Mucosa of rectum (tissue), 2 donors: ENCODE measurements at regions not wholly inside any gene's neighbourhood (a gene's known extent, or its start where the extent isn't known, plus 50 kb on each side); places are given as distances from the start of the nearest gene placed in this dataset.

Source experiments
- H3K27ac ChIP-seq, 2 donors: one replicate each; pipeline ENCODE4 v1.7.0; 2013; ENCODE audit warnings: inconsistent platforms in 2 of 2, low read depth in 2 of 2, low read length in 2 of 2
- H3K27me3 ChIP-seq, 2 donors: one replicate each; pipeline ENCODE4 v1.7.0; 2013; ENCODE audit warnings: low read length in 2 of 2; ENCODE audit not compliant: control insufficient read depth in 2 of 2, insufficient read depth in 2 of 2
- H3K36me3 ChIP-seq, 2 donors: one replicate each; pipeline ENCODE4 v1.7.0; 2013; ENCODE audit warnings: low read length in 2 of 2; ENCODE audit not compliant: control insufficient read depth in 2 of 2, insufficient read depth in 2 of 2
- H3K4me1 ChIP-seq, 2 donors: one replicate each; pipeline ENCODE4 v1.7.0; 2013; ENCODE audit warnings: low read length in 2 of 2, mild to moderate bottlenecking in 1 of 2; ENCODE audit not compliant: control insufficient read depth in 2 of 2, insufficient read depth in 2 of 2
- H3K4me3 ChIP-seq, 2 donors: one replicate each; pipeline ENCODE4 v1.7.0; 2013; ENCODE audit warnings: low read length in 2 of 2
- H3K9ac ChIP-seq, 2 donors: one replicate each; pipeline ENCODE4 v1.7.0; 2013; ENCODE audit warnings: low read length in 2 of 2, low read depth in 1 of 2, mild to moderate bottlenecking in 1 of 2
- H3K9me3 ChIP-seq, 2 donors: one replicate each; pipeline ENCODE4 v1.7.0; 2013; ENCODE audit warnings: low read length in 2 of 2; ENCODE audit not compliant: control insufficient read depth in 2 of 2
- donor health status: healthy.
- donor health status: Normal muscosa, but diverticular disease.

DNA sequence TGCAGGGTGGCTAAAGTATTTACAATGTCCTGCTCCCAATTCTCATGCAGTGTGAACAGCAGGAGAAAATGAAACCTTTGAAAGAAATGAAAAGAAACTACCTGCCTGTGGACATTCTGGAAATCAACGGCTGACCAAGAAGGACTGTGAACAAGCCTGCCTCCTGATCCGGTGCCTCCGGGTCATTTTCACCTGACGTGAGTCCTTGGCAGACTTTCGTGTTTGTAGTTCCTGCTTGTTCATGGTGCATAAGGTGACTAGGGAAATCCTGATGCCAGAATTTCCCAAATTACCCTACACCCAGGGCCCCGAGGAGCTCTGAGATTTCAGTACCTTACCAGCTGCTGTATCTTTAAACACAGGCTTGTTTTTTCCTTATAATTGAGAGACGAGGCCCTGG is 317.5 kb downstream of the TLE1 start:
- Histone ChIP-seq H3K4me3 (no peak overlapping the region), H3K9ac (no peak overlapping the region), H3K36me3 (no peaks in the 10 kb centered on the region), H3K27ac (no peak overlapping the region), H3K4me1 (no peaks in the 10 kb centered on the region), H3K27me3 (no peaks in the 10 kb centered on the region), H3K9me3 (no peaks in the 10 kb centered on the region)

DNA sequence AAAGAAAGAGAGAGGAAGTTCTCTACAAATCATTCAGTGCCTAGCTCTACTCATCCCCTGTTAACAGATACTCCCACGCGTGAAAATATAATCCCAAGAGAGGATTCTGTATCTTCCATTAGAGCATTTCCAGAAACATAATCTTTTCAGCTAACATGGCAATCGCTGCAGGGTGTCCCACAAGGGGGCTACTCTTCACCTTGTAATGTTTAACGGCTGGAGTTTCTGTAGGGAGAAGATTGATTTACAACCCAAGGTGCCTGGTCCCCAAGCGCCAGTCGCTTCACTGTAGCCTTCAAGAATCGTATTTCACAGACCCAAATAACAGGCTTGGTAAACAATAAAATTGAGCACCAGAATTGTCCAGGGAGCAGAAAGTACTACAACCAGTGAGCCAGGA is 318.7 kb downstream of the TLE1 start:
- Histone ChIP-seq H3K36me3 (no peaks in the 10 kb centered on the region), H3K9ac (no peak overlapping the region), H3K4me3 (no peak overlapping the region), H3K27me3 (no peaks in the 10 kb centered on the region), H3K27ac (no peak overlapping the region), H3K4me1 (no peaks in the 10 kb centered on the region), H3K9me3 (no peaks in the 10 kb centered on the region)

DNA sequence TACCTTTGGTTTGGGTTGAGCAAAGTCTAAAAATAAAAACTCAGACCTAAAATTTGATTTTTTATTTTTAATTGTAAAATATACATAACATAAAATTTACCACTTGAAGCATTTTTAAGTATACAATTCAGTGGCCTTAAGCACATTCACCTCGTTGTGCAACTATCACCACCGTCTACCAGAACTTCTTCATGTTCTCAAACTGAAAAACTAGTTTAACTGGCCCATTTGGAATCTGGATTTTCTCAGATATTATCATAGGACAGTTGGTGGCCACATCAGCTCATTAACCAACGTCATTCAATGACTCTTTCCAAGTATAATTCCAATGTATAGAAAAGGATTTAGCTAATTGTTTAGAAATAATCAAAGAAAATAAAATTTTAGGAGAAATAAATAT is 319.3 kb downstream of the TLE1 start:
- Histone ChIP-seq H3K9ac (no peak overlapping the region), H3K4me3 (no peak overlapping the region), H3K27ac (no peak overlapping the region), H3K9me3 (peaks cover 0 to 2% of the 10 kb centered on the region in 2 donors), H3K27me3 (no peaks in the 10 kb centered on the region), H3K36me3 (no peaks in the 10 kb centered on the region), H3K4me1 (no peaks in the 10 kb centered on the region)

DNA sequence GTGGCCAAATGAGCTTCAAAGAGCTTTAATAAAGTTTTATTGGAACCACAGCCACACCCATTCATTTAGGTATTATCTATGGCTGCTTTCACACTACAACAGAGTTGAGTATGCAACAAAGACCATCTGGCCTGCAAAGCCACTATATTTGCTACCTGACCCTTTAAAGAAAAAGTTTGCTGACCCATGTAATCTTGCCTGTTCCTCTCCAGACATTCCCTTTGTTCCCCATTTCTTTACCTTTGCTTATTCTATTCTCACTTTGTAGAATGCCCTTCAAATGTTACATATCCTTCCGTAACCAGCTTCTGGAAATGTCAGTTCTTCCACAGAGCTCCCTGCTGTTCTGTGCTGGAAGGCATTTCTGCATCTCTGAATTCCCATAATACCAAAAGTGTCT is 320.2 kb downstream of the TLE1 start:
- no peaks in the 10 kb centered on the region for H3K27me3 ChIP-seq
- no peaks in the 10 kb centered on the region for H3K4me1 ChIP-seq
- no peak overlapping the region for H3K4me3 ChIP-seq
- no peak overlapping the region for H3K9ac ChIP-seq
- no peak overlapping the region for H3K27ac ChIP-seq
- H3K36me3 ChIP-seq: no peaks in the 10 kb centered on the region
- peaks cover 0 to 2% of the 10 kb centered on the region in 2 donors for H3K9me3 ChIP-seq

DNA sequence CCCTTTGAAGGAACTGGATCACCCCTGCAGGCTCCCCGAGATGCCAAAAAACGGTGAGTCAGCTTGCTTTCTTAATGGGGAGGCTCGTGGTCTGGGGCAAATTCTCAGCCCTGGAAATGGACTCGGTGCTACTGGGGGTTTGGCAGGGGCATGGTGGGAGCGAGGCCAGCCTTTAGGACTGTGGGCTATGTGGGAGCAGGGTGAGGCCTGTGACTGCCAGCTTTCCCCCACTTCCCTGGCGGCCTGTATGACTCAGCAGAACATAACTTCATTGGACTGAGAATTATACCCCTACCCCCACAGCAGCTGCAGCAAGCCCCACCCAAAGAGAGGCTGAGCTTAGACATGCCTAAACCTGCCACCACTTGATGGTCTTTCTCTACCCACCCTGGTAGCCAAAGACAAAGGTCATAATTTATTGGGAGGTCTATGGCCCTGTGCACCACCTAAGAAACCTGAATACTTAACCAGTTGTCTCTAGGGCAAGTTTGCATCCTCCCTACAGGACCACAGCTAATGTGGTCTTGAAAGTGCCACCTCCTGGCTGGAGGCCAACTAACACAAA is 325.3 kb downstream of the TLE1 start:
- Histone ChIP-seq H3K27ac (no peak overlapping the region), H3K9ac (no peak overlapping the region), H3K9me3 (peaks cover 0 to 2% of the 10 kb centered on the region in 2 donors)

DNA sequence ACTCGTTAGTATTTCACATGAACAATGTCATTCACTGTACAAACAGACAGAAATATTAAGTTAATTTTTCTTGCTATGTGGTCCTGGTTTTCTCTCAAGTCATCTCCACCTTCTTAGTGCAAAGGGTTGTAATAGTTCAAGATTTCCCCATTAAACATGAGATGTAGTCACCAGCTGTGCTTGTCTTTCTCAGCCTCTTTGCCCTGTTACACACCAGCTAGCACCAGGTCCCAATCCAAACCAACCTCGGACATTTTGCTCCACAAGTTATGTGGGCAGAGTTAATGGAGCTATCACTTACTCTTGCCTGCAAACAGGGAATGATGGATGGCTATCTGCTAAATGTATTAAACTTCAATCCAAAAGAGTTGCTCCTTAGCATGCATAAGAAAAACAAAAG is 328.1 kb downstream of the TLE1 start:
- Histone ChIP-seq H3K4me1 (no peaks in the 10 kb centered on the region), H3K36me3 (no peaks in the 10 kb centered on the region), H3K9me3 (peaks cover 0 to 2% of the 10 kb centered on the region in 2 donors), H3K4me3 (no peak overlapping the region), H3K27ac (no peak overlapping the region), H3K27me3 (no peaks in the 10 kb centered on the region), H3K9ac (no peak overlapping the region)

More for the DNA sequence above, 325.3 kb downstream of the TLE1 start:
- no peaks in the 10 kb centered on the region for H3K4me1 ChIP-seq
- H3K36me3 ChIP-seq: no peaks in the 10 kb centered on the region
- no peak overlapping the region for H3K4me3 ChIP-seq
- no peaks in the 10 kb centered on the region for H3K27me3 ChIP-seq

DNA sequence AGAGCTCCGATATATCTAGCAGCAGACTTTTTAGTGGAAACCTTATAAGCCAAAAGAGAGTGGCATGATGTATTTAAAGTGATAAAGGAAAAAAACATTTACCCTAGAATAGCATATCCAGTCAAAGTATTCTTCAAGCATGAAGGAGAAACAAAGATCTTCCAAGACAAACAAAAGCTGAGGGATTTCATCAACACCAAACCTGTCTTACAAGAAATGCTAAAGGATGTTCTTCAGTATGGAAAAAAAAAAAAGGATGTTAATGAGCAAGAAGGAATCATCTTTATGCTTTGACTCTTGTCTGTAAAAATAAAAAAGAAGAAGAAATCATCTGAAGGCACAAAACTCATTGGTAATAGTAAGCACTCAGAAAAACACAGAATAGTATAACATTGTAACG is 338.2 kb downstream of the TLE1 start:
- no peaks in the 10 kb centered on the region for H3K36me3 ChIP-seq
- H3K27ac ChIP-seq: no peak overlapping the region
- H3K4me1 ChIP-seq: no peaks in the 10 kb centered on the region
- no peaks in the 10 kb centered on the region for H3K9me3 ChIP-seq
- H3K4me3 ChIP-seq: no peak overlapping the region
- no peak overlapping the region for H3K9ac ChIP-seq
- no peaks in the 10 kb centered on the region for H3K27me3 ChIP-seq

DNA sequence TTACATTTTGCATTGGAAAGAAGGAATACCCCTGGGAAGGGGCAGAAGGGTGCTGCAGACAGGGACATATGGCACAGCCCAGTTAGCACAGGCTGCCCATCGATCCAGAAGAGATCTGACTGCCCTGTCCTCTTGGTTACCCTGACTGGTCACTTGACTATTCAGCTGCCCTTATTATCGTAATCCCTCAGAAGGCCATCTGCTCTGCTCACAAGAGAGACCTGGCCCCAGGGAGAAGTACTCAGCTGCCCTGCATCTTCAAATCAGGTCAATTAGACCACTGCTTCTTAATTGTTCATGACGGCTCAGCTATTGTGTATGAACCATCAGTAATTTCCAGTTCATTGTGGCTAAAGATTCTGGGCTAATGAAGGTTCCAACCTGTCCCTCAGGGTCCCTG is 345.0 kb downstream of the TLE1 start:
- H3K27me3 ChIP-seq: no peaks in the 10 kb centered on the region
- H3K36me3 ChIP-seq: no peaks in the 10 kb centered on the region
- no peak overlapping the region for H3K4me3 ChIP-seq
- H3K4me1 ChIP-seq: no peaks in the 10 kb centered on the region
- H3K9me3 ChIP-seq: no peaks in the 10 kb centered on the region
- H3K9ac ChIP-seq: no peak overlapping the region
- no peak overlapping the region for H3K27ac ChIP-seq

DNA sequence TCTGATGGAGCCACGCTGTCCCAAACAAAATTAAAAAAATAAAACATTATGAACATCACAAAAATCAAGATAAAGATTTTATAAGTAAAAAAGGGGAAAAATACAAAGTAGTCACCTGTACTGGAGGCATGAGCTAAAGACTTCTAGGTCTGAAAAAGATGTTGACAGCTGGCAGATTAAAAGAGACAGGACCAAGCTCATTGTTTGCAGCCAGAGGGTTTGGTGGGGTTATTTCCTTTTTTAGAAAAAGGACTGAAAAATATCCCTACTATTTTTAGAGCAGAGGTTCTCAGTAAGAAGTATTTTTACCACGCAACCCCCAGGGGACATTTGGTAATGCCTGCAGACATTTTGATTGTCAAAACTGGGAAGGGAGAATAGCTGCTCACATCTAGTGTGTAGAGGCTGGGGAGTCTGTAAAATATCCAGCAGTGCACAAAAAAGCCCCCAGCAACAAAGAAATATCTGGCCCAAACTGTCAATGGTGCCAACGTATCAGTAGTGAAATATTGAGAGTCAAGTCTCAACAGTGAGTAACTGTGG is 353.4 kb downstream of the TLE1 start:
- Histone ChIP-seq H3K27me3 (no peaks in the 10 kb centered on the region), H3K4me1 (no peaks in the 10 kb centered on the region), H3K4me3 (no peak overlapping the region), H3K27ac (no peak overlapping the region), H3K36me3 (no peaks in the 10 kb centered on the region), H3K9ac (no peak overlapping the region), H3K9me3 (no peaks in the 10 kb centered on the region)

DNA sequence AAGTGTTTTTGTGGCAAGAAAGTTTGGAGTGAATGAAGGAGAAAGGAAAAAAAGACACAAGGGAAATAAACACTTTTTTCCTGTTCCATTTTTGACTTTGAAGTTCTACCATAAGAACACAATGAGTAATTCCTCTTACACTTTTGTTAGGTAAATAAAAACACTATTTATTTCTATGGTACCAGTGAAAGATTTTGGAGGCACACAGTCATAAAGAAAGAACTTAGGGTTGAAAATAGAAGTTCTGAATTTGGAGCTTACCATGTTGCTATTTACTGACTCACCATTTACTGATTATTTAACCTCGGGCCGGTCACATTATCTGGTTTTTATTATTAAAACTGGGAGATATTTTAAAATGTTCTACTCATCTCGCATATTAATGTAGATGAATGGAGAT is 367.8 kb downstream of the TLE1 start:
- no peak overlapping the region for H3K27ac ChIP-seq
- peaks cover 0 to 3% of the 10 kb centered on the region in 2 donors for H3K9me3 ChIP-seq
- H3K36me3 ChIP-seq: no peaks in the 10 kb centered on the region
- H3K4me1 ChIP-seq: no peaks in the 10 kb centered on the region
- no peak overlapping the region for H3K9ac ChIP-seq
- no peaks in the 10 kb centered on the region for H3K27me3 ChIP-seq
- H3K4me3 ChIP-seq: no peak overlapping the region
